Activated CD8-positive, alpha-beta memory T cell treated with anti-CD3 and anti-CD28 coated beads, Interleukin-2, amount 50 U/mL, for 1 hour (primary cell): ENCODE measurements at regions not wholly inside any gene's neighbourhood (a gene's known extent, or its start where the extent isn't known, plus 50 kb on each side); places are given as distances from the start of the nearest gene placed in this dataset.

Source experiments
- DNase-seq: peaks from one replicate; pipeline ENCODE4 v3.0.0-alpha.2; 2020; ENCODE audit errors: extremely low read depth

DNA sequence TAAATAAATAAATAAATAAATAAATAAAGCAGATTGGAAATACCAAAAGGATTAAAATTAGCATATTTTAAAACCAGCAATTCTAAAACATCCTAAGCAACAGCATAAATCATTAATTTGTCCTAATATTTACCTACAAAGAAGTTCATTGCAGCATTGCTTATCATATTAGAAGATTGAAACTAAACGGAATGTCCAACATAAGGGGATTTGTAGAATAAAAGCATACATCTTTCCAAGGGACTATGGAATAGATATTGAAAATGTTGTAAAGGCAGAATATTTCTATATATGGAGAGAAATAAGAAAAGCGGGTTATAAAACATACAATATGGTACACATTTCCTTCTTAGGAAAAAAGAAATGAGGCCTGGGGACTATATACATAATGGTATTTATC is 71.1 kb upstream of the RFC3 start:
- DNase-seq, result no peak

DNA sequence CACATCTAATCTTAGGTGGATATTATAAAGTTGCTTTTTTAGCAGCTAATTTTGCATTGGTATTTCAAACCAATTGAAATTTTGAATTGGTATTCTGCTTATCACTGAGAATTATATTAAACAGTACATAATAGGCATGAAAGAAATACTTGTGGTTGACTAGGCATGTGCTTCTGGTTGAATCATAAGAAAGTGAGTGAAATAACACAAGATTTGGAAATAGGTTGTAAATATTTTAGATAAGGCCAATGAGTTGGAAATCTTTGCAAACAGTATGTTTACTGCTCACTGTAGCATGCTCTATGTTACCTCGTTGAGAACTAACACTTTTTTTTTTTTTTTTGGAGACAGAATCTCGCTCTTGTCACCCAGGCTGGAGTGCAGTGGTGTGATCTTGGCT is 66.8 kb upstream of the RFC3 start:
- no peak for DNase-seq

DNA sequence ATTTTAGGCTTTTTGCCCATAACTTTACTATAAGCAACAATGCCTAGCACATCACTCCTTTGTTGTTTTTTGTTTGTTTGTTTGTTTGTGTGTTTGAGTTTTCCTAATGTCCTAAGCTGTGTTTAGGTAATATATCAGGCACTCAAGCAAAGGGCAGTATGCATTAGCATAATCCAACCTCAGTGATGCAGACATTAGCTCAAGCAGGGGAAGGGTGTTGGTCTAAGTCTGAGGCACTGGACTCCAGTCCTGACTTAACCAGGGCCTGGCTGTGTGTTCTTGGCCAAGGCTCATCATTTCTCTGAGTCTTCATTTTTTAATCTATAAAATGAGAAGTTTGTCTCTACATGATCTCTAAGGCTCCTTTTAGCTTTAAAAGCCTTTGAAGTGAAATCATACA is 65.9 kb upstream of the RFC3 start:
- DNase-seq, result no peak

DNA sequence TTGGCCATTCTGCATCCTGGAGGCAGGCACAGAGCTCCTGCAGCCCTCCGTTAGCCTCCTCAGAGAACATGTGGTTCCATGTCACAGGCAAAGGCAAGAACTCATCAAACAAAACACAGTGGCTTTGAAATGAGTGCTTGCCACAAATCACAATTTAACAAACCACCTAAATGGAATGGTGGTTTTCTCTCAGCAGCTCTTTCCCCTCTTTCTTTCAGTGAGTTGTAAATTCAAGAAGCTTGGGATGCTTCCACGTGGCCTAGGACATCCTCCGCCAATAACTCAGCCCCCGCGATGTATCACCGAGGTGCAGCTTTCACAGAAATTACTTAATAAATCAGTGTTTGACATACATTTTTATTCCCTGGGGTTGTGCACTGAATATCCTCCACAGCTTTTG is 65.4 kb upstream of the RFC3 start:
- DNase-seq, result no peak

DNA sequence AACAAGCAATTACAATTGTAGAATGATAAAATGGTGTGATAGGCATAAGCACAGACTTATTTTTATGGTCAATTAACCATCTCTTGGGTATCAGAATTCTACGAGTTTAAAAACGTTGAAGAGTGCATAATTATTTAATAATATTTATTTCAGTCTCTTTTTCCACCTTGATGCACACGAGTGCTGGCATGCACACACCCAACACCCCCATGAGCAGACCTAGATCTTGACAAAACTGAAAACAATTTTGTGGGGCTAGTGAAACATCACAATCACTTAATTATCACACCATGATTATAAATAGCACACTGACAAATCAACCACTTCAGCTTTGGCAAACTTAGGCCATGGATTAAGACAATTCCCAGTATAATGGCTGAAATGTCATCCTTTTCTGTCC is 61.0 kb upstream of the RFC3 start:
- no peak for DNase-seq

DNA sequence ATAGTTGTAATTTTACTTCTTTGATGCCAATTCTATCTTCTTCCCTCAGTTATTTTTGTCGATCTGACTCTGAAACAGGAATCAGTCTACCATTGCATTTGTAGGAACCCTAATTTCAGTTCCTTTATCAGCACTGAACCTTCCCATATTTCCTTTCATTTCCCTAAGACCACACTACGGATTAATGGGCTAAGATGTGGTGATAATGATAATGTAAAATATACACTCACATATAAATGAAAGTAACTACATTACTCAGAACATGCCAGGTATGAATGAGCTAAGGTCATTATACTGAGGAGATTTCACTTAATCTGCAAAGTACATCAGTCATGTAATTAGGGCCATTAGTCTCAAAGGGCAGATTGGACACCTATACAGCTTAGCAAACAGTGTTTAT is 60.2 kb upstream of the RFC3 start:
- DNase-seq, result no peak

DNA sequence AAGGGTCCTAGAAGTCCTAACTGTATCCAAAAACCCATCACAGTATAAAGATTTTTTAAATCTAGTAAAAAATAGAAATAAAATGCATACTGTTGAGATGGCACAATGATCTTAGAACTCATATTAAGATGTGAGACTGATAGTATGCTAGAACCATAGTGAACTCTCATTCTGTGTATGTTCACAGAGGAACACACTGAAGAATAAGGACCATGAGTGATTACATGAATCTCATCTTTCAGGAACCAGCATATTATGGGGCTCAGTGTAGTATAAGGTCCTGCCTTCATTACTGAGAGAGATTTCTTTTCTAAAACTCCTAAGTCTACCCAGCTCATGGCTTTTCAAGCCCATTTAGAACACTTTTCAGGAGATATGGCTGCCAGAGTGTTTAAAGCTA is 59.8 kb upstream of the RFC3 start:
- no peak for DNase-seq

DNA sequence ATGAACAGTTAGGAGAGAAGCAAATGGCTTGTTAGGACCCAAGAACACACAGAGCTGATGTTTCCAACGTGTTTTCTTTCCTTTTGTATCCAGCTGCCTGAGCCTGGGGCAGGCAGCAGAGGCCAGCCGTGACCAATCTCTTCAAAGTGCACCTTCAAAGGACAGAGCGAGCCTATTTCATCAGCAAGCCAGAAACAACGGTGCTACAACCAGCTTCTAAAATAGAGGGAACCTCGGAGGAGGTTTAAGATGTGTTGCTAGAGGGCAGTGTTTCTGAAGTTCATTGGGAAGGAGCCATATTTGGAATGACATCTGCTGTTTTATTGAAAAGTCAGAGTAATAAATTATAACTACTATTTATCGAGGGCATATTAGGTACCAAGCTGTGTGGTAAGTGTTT is 56.2 kb upstream of the RFC3 start:
- no peak for DNase-seq

DNA sequence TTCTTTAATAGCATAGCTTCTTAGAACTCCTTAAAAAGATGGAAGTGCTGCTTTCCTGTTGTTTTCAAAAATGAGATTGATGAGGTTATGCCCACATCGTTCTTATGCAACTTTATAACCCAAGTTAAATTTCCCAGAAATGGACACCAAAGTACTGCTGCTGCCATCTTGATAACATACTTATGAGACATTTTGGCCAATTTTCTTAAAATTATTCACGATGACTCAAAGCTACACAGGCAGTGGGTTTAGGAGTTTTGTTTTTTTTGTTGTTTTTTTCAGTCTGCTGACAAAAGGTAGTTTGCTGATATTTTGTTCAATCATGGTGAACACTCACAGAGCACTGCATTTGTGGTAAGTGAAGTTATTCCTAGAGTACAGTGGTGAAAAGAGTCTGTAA is 54.9 kb upstream of the RFC3 start:
- DNase-seq, result no peak

DNA sequence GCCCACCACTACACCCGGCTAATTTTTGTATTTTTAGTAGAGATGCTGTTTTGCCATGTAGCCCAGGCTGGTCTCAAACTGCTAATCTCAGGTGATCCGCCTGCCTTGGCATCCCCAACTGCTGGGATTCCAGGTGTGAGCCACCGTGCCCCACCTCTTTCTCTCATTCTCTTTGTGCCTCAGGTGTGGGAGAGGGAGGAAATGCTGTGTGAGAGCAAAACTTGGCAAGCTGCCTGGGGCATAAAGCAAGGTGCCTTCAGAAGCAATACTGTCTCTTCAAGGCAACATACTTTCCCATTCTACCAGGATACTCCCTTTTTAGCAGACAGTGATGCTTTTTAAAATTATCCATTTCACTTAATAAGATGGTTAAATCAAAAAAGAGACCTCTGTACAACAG is 53.2 kb upstream of the RFC3 start:
- no peak for DNase-seq

DNA sequence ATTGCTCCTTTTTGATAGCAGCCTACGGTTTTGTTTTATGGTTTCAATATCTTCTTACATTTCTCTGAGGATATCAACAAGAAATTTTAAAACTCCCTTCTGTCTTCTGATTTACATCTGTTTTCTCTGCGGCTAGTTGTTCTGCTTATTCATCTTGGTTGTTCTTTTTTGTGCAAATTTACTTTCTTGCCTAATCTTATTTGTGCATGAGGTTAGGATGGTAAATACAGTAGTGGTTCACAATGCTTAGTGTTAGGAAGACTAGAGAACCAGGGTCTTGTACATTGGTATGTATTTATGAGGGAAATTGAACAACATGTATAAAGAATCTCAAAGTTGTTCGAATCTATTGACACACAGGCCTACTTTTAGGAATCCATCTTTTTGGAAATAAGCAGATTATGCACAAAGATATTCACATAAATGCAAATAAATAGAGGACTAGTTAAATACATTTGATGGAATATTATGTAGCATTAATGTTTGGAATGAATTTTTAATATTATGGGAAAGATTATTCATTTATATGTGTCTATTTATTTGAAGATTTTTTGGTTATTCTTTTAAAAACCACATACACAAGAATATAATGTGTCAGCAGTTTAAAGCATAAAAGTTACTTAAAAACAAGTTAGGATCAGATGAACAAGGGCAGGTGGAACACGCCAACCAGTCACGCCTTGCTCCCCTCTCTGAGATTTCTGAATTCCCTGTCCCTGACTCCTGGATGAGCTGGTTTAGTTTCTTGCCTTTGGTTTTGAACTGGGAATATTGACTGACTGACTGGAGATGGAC is 51.4 kb upstream of the RFC3 start:
- no peak for DNase-seq

DNA sequence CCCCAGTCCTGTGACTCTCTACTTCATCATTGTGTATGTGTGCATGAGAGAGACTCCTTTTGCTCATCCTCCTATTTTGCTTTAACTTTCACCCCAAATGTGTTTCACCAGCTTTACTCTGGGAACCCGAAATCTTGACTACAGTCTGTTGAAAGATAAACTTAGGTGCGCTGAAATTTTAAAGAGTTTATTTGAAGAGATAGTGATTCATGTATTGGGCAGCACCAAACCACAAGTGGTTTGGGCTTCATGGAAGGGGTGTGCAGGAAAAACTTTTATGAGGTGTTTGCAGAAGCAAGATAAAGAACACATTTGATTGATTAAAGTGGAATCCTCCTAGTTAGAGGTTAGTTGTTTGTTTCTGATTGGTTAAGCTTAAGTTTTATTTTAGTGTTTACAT is 50.8 kb upstream of the RFC3 start:
- DNase-seq, result no peak
